ENCODE measurements at regions not wholly inside any gene's neighbourhood (a gene's known extent, or its start where the extent isn't known, plus 50 kb on each side); places are given as distances from the start of the nearest gene placed in this dataset.

- Histone ChIP-seq H3K4me2 (ENCODE audit: insufficient read depth in 1 of 2, low read depth in 2 of 2, low read length in 2 of 2) (no peak overlapping the region), H3K9me3 (ENCODE audit: insufficient read depth in 2 of 2, low read depth in 1 of 2, low read length in 1 of 2) (no peaks in the 10 kb centered on the region), H2BK120ac (replicated peaks; ENCODE audit: low read depth, low read length) (no peak overlapping the region), H3K36me3 (ENCODE audit: control insufficient read depth in 2 of 4, insufficient read depth in 4 of 4, low read length in 3 of 4) (no peaks in the 10 kb centered on the region), H3K4me1 (replicated peaks in 1 of 4; ENCODE audit: control insufficient read depth in 3 of 4, insufficient read depth in 4 of 4, low read length in 3 of 4) (peaks cover 0 to 4% (median 3%) of the 10 kb centered on the region in 4 experiments; a peak in 3 of 7 replicates), H3K27ac (ENCODE audit: low read depth, low read length) (no peak overlapping the region), H3K23ac (ENCODE audit: insufficient read length) (no peak overlapping the region), H2BK20ac (ENCODE audit: low read length) (no peak overlapping the region; the same call in 1 of the 2 replicates), H3K14ac (ENCODE audit: insufficient read length) (no peak overlapping the region), H3K4me3 (ENCODE audit: extremely low read depth in 1 of 4, insufficient read depth in 2 of 4, low read depth in 3 of 4, low read length in 4 of 4) (no peak overlapping the region), H3K79me1 (ENCODE audit: low read depth, low read length) (peaks cover 2% of the 10 kb centered on the region; the same call in 1 of the 2 replicates), H3K18ac (ENCODE audit: extremely low read depth, low read length) (0 out of 2 replicates have a peak overlapping the region, but pooled peaks have one; percentile 48), H2AK5ac (ENCODE audit: low read depth, low read length) (no peak overlapping the region), H3K4ac (replicated peaks; ENCODE audit: insufficient read length, low read depth, low read length) (no peak overlapping the region), H2BK5ac (ENCODE audit: low read depth, low read length) (no peak overlapping the region), H3K23me2 (ENCODE audit: low read depth, low read length) (peaks cover 6% of the 10 kb centered on the region; the same call in 1 of the 2 replicates), H4K20me1 (replicated peaks in 1 of 2; ENCODE audit: control insufficient read depth in 1 of 2, insufficient read depth in 2 of 2, low read length in 2 of 2) (no peaks in the 10 kb centered on the region), H3K27me3 (replicated peaks in 1 of 4; ENCODE audit: control insufficient read depth in 3 of 4, extremely low read depth in 1 of 4, insufficient read depth in 3 of 4, low read length in 3 of 4) (no peaks in the 10 kb centered on the region; a peak in 1 of 7 replicates), H3K9ac (replicated peaks in 1 of 4; ENCODE audit: extremely low read depth in 1 of 4, low read depth in 3 of 4, low read length in 3 of 4) (no peak overlapping the region), H4K91ac (replicated peaks; ENCODE audit: insufficient read length, low read length) (no peak overlapping the region), H4K5ac (ENCODE audit: insufficient read length, low read depth, low read length) (no peak overlapping the region), H4K8ac (ENCODE audit: extremely low read depth, insufficient read depth, low read length) (no peak overlapping the region), H2BK12ac (ENCODE audit: low read depth, low read length) (no peak overlapping the region), H3K79me2 (ENCODE audit: control insufficient read depth in 1 of 2, insufficient read depth in 2 of 2, low read length in 2 of 2) (no peaks in the 10 kb centered on the region), H2BK15ac (ENCODE audit: low read length) (0 out of 2 replicates have a peak overlapping the region, but pooled peaks have one; percentile 88), H3K56ac (replicated peaks; ENCODE audit: insufficient read length, low read depth, low read length) (no peak overlapping the region), H2AFZ (ENCODE audit: low read length) (no peak overlapping the region)
- ChIA-PET POLR2A (ENCODE audit: partially characterized antibody) (no interaction called here), CTCF (ENCODE audit: partially characterized antibody) (interaction anchor here (0.6 to 4.5 kb wide), 16 partner anchors 8 to 262 kb away, joined by 3 to 25 read pairs (median 4); no protein-coding TSS in a partner anchor)
- TF ChIP-seq CEBPB (IDR thresholded peaks at IDR 0.05; ENCODE audit: low read depth, low read length) (no peak), POU5F1 (IDR thresholded peaks at IDR 0.05; ENCODE audit: low read depth, low read length) (no peak), KDM5A (IDR thresholded peaks at IDR 0.05; ENCODE audit: low read length) (no peak), SUZ12 (IDR thresholded peaks at IDR 0.05; ENCODE audit: low read length) (no peak), SAP30 (IDR thresholded peaks at IDR 0.05; ENCODE audit: insufficient read depth, insufficient replicate concordance, low read length) (no peak), ATF2 (IDR thresholded peaks at IDR 0.05; ENCODE audit: low read length) (no peak)
- no peak for FAIRE-seq
- WGBS, 2 experiments (ENCODE audit: extremely low coverage in 1 of 2, insufficient coverage in 1 of 2, insufficient read length in 1 of 2, insufficient replicate concordance in 2 of 2, low coverage in 1 of 2, low lambda C conversion rate in 2 of 2, missing lambda C conversion rate in 1 of 2), result 88% methylated on average over 9 of the region's 9 CpGs; no CpG with 5 or more reads in 1 of the 2 experiments
- DNase-seq (ENCODE audit: low read depth in 1 of 2, low spot score in 2 of 2), result no peak
These were observed 123.2 kb upstream of the FGF3 start for GRCh38 chr11:69942333-69942820.
